C4-2B (cell line): ENCODE measurements at regions not wholly inside any gene's neighbourhood (a gene's known extent, or its start where the extent isn't known, plus 50 kb on each side); places are given as distances from the start of the nearest gene placed in this dataset.

Experiments
- CTCF ChIP-seq: fragments of 450-650 bp; conservative IDR thresholded peaks from 2 replicates; pipeline ENCODE4 v1.5.1; 2017; ENCODE audit warnings: mild to moderate bottlenecking
- ZFX ChIP-seq: fragments of 450-650 bp; IDR thresholded peaks from 2 replicates; pipeline ENCODE4 v1.6.1; 2017

- TF ChIP-seq CTCF (no peak), ZFX (no peak)
Observed at GRCh38 chr1:4856396-4856795, 202.0 kb downstream of the AJAP1 start.
